H1 (cell line): ENCODE measurements at regions not wholly inside any gene's neighbourhood (a gene's known extent, or its start where the extent isn't known, plus 50 kb on each side); places are given as distances from the start of the nearest gene placed in this dataset.

ENCODE experiments used
- CBX5 ChIP-seq: fragments of 300-800, 300-1000 bp; sonication (generic); IDR thresholded peaks from 2 replicates; pipeline ENCODE4 v1.7.1; 2016; ENCODE audit warnings: antibody characterized with exemption, low read length, low read depth
- GTF2F1 ChIP-seq: IDR thresholded peaks from 2 replicates; pipeline ENCODE4 v1.6.1; 2012; ENCODE audit warnings: low read depth, low read length, improper control_type of control experiment, borderline replicate concordance
- HDAC2 ChIP-seq, 2 experiments: fragments of 300-600 bp in 1 of 2; sonication (generic) in 1 of 2; IDR thresholded peaks; 2 replicates each; pipeline ENCODE4 v1.6.1; 2011 to 2012; ENCODE audit warnings: low read depth in 2 of 2, low read length in 2 of 2, mild to moderate bottlenecking in 2 of 2, moderate library complexity in 2 of 2, borderline replicate concordance in 1 of 2, inconsistent platforms in 1 of 2
- JUND ChIP-seq: IDR thresholded peaks from 2 replicates; pipeline ENCODE4 v1.6.1; 2011; ENCODE audit warnings: mild to moderate bottlenecking, improper control_type of control experiment, low read length
- KDM4A ChIP-seq: IDR thresholded peaks from one replicate; pipeline ENCODE4 v1.7.1; 2012; ENCODE audit warnings: low read depth, mild to moderate bottlenecking, moderate library complexity, low read length, inconsistent platforms; ENCODE audit not compliant: severe bottlenecking
- MAX ChIP-seq: IDR thresholded peaks from 2 replicates; pipeline ENCODE4 v1.6.1; 2012; ENCODE audit warnings: inconsistent platforms
- POLR2A ChIP-seq, 2 experiments: IDR thresholded peaks; 1 replicate in 1 of 2; 2 replicates in 1 of 2; pipeline ENCODE4 v1.6.1; 2011; ENCODE audit warnings: low read depth in 2 of 2, low read length in 2 of 2, mild to moderate bottlenecking in 2 of 2; ENCODE audit errors: control extremely low read depth in 1 of 2
- POLR2AphosphoS5 ChIP-seq: IDR thresholded peaks from 2 replicates; pipeline ENCODE4 v1.6.1; 2011; ENCODE audit warnings: low read depth, low read length
- SP1 ChIP-seq: IDR thresholded peaks from 2 replicates; pipeline ENCODE4 v1.6.1; 2011; ENCODE audit warnings: low read depth, low read length
- TF ChIP-seq, protein P1 (sequence below), 3 experiments: IDR thresholded peaks; 1 replicate in 2 of 3; 2 replicates in 1 of 3; pipeline versions ENCODE4 v1.5.1 to v1.6.1; 2011; ENCODE audit warnings: low read length in 3 of 3, mild to moderate bottlenecking in 3 of 3, inconsistent platforms in 2 of 3, low read depth in 1 of 3, moderate library complexity in 1 of 3; ENCODE audit not compliant: insufficient read depth in 1 of 3; ENCODE audit errors: control extremely low read depth in 1 of 3
- TF ChIP-seq, protein P2 (sequence below): IDR thresholded peaks from 2 replicates; pipeline ENCODE4 v1.6.1; 2011; ENCODE audit warnings: low read length, improper control_type of control experiment

- no peak for TF ChIP-seq HDAC2 (IDR thresholded peaks at IDR 0.05; ENCODE audit: borderline replicate concordance in 1 of 2, low read depth in 2 of 2, low read length in 2 of 2)
- no peak for TF ChIP-seq SP1
- TF ChIP-seq, protein P1, sequence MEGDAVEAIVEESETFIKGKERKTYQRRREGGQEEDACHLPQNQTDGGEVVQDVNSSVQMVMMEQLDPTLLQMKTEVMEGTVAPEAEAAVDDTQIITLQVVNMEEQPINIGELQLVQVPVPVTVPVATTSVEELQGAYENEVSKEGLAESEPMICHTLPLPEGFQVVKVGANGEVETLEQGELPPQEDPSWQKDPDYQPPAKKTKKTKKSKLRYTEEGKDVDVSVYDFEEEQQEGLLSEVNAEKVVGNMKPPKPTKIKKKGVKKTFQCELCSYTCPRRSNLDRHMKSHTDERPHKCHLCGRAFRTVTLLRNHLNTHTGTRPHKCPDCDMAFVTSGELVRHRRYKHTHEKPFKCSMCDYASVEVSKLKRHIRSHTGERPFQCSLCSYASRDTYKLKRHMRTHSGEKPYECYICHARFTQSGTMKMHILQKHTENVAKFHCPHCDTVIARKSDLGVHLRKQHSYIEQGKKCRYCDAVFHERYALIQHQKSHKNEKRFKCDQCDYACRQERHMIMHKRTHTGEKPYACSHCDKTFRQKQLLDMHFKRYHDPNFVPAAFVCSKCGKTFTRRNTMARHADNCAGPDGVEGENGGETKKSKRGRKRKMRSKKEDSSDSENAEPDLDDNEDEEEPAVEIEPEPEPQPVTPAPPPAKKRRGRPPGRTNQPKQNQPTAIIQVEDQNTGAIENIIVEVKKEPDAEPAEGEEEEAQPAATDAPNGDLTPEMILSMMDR (IDR thresholded peaks at IDR 0.05; ENCODE audit: control extremely low read depth in 1 of 3, insufficient read depth in 1 of 3, low read depth in 1 of 3, low read length in 3 of 3): no peak
- TF ChIP-seq, protein P2, sequence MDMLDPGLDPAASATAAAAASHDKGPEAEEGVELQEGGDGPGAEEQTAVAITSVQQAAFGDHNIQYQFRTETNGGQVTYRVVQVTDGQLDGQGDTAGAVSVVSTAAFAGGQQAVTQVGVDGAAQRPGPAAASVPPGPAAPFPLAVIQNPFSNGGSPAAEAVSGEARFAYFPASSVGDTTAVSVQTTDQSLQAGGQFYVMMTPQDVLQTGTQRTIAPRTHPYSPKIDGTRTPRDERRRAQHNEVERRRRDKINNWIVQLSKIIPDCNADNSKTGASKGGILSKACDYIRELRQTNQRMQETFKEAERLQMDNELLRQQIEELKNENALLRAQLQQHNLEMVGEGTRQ: no peak
- no peak for TF ChIP-seq JUND
- no peak for TF ChIP-seq POLR2A (IDR thresholded peaks at IDR 0.05; ENCODE audit: control extremely low read depth in 1 of 2, low read depth in 2 of 2, low read length in 2 of 2)
- TF ChIP-seq GTF2F1: no peak
- no peak for TF ChIP-seq KDM4A
- TF ChIP-seq CBX5: no peak
- TF ChIP-seq MAX: no peak
- TF ChIP-seq POLR2AphosphoS5: no peak
Measured at GRCh38 chr5:125017796-125018195, 271.4 kb upstream of the ZNF608 start.
